OCI-LY3 (cell line): ENCODE measurements at regions not wholly inside any gene's neighbourhood (a gene's known extent, or its start where the extent isn't known, plus 50 kb on each side); places are given as distances from the start of the nearest gene placed in this dataset.
"Not testable (repeated sequence)": the region's sequence is repeated elsewhere in the genome, so short reads cannot be mapped to it uniquely, and the experiment has no call there.

ENCODE experiments used
- H2AFZ ChIP-seq: fragments of 200-600, 300-600 bp; shearing (Covaris generic); 2 replicates; pipeline ENCODE4 v1.6.0; 2014; ENCODE audit warnings: antibody characterized with exemption, low read depth, low read length
- H3K27ac ChIP-seq: fragments of 200-600, 300-600 bp; sonication (generic); 2 replicates; pipeline ENCODE4 v1.5.1; 2014; ENCODE audit warnings: mild to moderate bottlenecking, low read length, moderate library complexity, mixed read lengths
- H3K27me3 ChIP-seq: fragments of 200-600, 300-600 bp; sonication (generic); 2 replicates; pipeline ENCODE4 v1.6.1; 2014; ENCODE audit warnings: low read depth, low read length, mixed read lengths
- H3K36me3 ChIP-seq: fragments of 200-600, 300-600 bp; sonication (generic); replicated peaks from 2 replicates; pipeline ENCODE3; 2014; ENCODE audit warnings: low read depth, low read length, mixed read lengths
- H3K4me1 ChIP-seq: fragments of 300-600, 200-600 bp; sonication (generic); 2 replicates; pipeline ENCODE4 v1.6.1; 2014; ENCODE audit warnings: low read length, mixed read lengths
- H3K4me2 ChIP-seq: fragments of 200-600, 300-600 bp; sonication (generic); 2 replicates; pipeline ENCODE4 v1.6.1; 2014; ENCODE audit warnings: low read length, mixed read lengths
- H3K4me3 ChIP-seq: fragments of 300-600, 200-600 bp; sonication (generic); 2 replicates; pipeline ENCODE4 v1.5.1; 2014; ENCODE audit warnings: antibody characterized with exemption, mild to moderate bottlenecking, low read length, moderate library complexity
- H3K79me2 ChIP-seq: fragments of 300-600, 200-600 bp; shearing (Covaris generic); 2 replicates; pipeline ENCODE4 v1.6.1; 2014; ENCODE audit warnings: mild to moderate bottlenecking, low read length, mixed read lengths
- H3K9ac ChIP-seq: fragments of 300-600, 200-600 bp; shearing (Covaris generic); 2 replicates; pipeline ENCODE4 v1.6.0; 2014; ENCODE audit warnings: mild to moderate bottlenecking, low read length, moderate library complexity
- H3K9me3 ChIP-seq: fragments of 200-600, 300-600 bp; shearing (Covaris generic); 2 replicates; pipeline ENCODE4 v1.6.1; 2014; ENCODE audit warnings: low read length, mixed read lengths; ENCODE audit not compliant: insufficient read depth
- H4K20me1 ChIP-seq: fragments of 200-600, 300-600 bp; sonication (generic); 2 replicates; pipeline ENCODE4 v1.6.1; 2016; ENCODE audit warnings: low read length, mixed read lengths; ENCODE audit not compliant: insufficient read depth
- EZH2phosphoT487 ChIP-seq: fragments of 200-600 bp; shearing (Covaris generic); IDR thresholded peaks from 2 replicates; pipeline ENCODE4 v1.6.1; 2018; ENCODE audit warnings: antibody characterized with exemption, mixed run types, low read depth
- TF ChIP-seq, protein P1 (sequence below): fragments of 200-600, 300-600 bp; sonication (generic); IDR thresholded peaks from 2 replicates; pipeline ENCODE4 v1.5.1; 2014; ENCODE audit warnings: antibody characterized with exemption, low read length, low read depth

DNA sequence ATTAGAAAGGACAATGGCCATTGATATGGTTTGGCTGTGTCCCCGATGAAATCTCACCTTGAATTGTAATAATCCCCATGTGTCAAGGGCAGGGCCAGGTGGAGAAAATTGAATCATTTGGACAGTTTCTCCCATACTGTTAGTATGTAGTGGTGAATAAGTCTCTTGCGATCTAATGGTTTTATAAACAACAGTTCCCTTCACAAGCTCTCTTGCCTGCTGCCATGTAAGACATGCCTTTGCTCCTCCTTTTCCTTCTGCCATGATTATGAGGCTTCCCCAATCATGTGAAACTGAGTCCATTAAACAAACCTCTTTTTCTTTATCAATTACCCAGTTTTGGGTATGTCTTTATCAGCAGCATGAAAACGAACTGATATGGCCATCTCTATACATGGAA is 302.7 kb downstream of the SFMBT2 start:
- Histone ChIP-seq H3K4me3 (no peak overlapping the region), H3K9me3 (no peaks in the 10 kb centered on the region), H3K36me3 (no peaks in the 10 kb centered on the region), H3K9ac (no peak overlapping the region), H3K27ac (no peak overlapping the region), H3K4me2 (no peak overlapping the region), H4K20me1 (no peaks in the 10 kb centered on the region), H3K4me1 (no peaks in the 10 kb centered on the region), H3K27me3 (no peaks in the 10 kb centered on the region), H3K79me2 (no peaks in the 10 kb centered on the region), H2AFZ (no peak overlapping the region)
- TF ChIP-seq EZH2phosphoT487, result no peak
- TF ChIP-seq, protein P1, sequence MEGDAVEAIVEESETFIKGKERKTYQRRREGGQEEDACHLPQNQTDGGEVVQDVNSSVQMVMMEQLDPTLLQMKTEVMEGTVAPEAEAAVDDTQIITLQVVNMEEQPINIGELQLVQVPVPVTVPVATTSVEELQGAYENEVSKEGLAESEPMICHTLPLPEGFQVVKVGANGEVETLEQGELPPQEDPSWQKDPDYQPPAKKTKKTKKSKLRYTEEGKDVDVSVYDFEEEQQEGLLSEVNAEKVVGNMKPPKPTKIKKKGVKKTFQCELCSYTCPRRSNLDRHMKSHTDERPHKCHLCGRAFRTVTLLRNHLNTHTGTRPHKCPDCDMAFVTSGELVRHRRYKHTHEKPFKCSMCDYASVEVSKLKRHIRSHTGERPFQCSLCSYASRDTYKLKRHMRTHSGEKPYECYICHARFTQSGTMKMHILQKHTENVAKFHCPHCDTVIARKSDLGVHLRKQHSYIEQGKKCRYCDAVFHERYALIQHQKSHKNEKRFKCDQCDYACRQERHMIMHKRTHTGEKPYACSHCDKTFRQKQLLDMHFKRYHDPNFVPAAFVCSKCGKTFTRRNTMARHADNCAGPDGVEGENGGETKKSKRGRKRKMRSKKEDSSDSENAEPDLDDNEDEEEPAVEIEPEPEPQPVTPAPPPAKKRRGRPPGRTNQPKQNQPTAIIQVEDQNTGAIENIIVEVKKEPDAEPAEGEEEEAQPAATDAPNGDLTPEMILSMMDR, result no peak

DNA sequence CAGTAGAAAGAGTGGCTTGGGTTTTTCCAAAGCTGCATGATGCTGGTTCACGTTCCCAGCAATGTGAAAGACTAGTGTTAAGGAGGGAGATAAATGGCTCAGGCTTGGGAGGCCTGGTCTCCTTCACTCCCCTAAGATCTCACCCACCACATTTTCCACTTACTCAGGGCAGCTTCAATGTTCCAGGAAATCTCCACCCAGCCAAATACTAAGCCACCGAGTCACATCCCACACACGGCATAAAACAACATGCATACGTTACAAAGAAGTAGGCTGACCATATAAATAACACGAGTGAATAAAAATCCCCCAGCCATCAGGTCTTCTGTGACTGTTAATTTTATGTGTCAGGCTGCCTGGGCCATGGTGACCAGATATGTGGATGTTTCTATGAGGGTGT is 303.5 kb downstream of the SFMBT2 start:
- Histone ChIP-seq H3K79me2 (no peaks in the 10 kb centered on the region), H3K4me2 (no peak overlapping the region), H3K36me3 (no peaks in the 10 kb centered on the region), H2AFZ (no peak overlapping the region), H3K27me3 (no peaks in the 10 kb centered on the region), H3K27ac (no peak overlapping the region), H3K9me3 (no peaks in the 10 kb centered on the region), H3K9ac (no peak overlapping the region), H4K20me1 (no peaks in the 10 kb centered on the region), H3K4me1 (no peaks in the 10 kb centered on the region), H3K4me3 (no peak overlapping the region)
- TF ChIP-seq, protein P1, result no peak
- TF ChIP-seq EZH2phosphoT487, result no peak

DNA sequence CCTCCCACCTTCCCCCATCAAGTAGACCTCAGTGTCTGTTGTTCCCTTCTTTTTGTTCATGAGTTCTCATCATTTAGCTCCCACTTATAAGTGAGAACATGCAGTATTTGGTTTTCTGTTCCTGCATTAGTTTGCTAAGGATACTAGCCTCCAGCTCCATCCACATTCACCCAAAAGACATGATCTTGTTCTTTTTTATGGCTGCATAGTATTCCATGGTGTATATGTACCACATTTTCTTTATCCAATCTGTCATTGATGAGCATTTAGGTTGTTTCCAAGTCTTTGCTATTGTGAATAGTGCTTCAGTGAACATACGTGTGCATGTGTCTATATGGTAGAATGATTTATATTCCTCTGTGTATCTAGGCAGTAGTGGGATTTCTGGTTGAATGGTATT is 306.5 kb downstream of the SFMBT2 start:
- not testable (repeated sequence) for H4K20me1 ChIP-seq, H3K4me2 ChIP-seq, H3K4me1 ChIP-seq, H3K27ac ChIP-seq, H3K79me2 ChIP-seq, H2AFZ ChIP-seq, H3K4me3 ChIP-seq, H3K36me3 ChIP-seq, H3K27me3 ChIP-seq, H3K9ac ChIP-seq, H3K9me3 ChIP-seq

DNA sequence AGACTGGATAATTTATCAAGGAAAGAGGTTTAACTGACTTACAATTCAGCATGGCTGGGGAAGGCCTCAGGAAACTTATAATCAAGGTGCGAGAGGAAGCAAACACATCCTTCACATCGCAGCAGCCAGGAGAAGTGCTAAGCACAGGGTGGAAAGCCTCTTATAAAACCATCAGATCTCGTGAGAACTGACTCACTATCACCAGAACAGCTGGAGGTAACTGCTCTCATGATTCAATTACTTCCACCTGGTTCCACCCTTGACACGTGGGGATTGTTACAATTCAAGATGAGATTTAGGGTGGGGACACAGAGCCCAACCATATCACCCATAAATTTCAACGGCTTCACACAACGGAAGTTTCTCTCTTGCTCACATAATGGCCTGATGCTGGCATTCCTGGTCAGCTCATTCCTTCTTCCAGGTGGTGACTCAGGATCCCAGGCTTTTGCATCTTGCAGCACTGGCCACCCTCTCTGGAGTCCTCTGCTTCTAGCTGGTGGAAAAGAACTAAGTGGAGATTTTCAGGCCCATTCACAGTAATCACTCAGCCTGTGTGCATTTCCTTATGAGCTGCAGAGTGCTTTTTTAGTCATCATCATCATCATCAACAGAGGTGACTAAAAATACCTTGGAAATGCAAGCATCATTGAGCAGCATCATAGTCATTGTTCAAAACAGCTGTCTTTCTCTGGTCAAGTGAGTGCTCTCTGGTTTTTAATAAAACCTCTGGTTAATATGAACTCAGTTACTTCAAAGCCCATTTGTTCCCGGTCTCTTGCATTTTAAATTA is 308.1 kb downstream of the SFMBT2 start:
- Histone ChIP-seq H3K27ac (no peak overlapping the region), H3K79me2 (no peaks in the 10 kb centered on the region), H3K4me2 (no peak overlapping the region), H3K36me3 (no peaks in the 10 kb centered on the region), H3K9me3 (no peaks in the 10 kb centered on the region), H4K20me1 (no peaks in the 10 kb centered on the region), H2AFZ (no peak overlapping the region), H3K4me3 (no peak overlapping the region), H3K9ac (no peak overlapping the region), H3K4me1 (no peaks in the 10 kb centered on the region), H3K27me3 (no peaks in the 10 kb centered on the region)
- TF ChIP-seq, protein P1, result no peak
- no peak for TF ChIP-seq EZH2phosphoT487
